ENCODE measurements at regions not wholly inside any gene's neighbourhood (a gene's known extent, or its start where the extent isn't known, plus 50 kb on each side); places are given as distances from the start of the nearest gene placed in this dataset.

DNA sequence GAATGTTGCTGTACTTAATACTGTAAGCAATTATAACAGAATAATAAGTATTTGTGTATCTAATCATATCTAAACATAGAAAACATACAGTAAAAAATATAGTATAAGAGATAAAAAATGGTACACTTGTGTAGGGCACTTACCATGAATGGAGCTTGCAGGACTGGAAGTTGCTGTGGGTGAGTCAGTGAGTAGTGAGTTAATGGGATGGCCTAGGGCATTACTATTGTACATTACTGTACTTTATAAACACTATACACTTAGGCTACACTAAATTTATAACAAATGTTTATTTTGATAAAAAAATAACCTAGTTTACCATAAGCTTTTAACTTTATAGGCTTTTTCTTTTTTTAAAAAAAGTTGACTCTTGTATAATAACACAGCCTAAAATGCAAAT is 1071.2 kb upstream of the SEL1L start:
- DNase-seq: no peak
- Histone ChIP-seq H3K27ac (no peak overlapping the region), H3K4me1 (ENCODE audit: insufficient read depth) (no peaks in the 10 kb centered on the region), H3K9me3 (no peaks in the 10 kb centered on the region), H3K36me3 (no peaks in the 10 kb centered on the region), H3K4me3 (no peak overlapping the region), H3K27me3 (no peaks in the 10 kb centered on the region)
- TF ChIP-seq POLR2A (IDR thresholded peaks at IDR 0.05): no peak
- no peak for TF ChIP-seq EP300 (IDR thresholded peaks at IDR 0.05)
- TF ChIP-seq, protein P1, sequence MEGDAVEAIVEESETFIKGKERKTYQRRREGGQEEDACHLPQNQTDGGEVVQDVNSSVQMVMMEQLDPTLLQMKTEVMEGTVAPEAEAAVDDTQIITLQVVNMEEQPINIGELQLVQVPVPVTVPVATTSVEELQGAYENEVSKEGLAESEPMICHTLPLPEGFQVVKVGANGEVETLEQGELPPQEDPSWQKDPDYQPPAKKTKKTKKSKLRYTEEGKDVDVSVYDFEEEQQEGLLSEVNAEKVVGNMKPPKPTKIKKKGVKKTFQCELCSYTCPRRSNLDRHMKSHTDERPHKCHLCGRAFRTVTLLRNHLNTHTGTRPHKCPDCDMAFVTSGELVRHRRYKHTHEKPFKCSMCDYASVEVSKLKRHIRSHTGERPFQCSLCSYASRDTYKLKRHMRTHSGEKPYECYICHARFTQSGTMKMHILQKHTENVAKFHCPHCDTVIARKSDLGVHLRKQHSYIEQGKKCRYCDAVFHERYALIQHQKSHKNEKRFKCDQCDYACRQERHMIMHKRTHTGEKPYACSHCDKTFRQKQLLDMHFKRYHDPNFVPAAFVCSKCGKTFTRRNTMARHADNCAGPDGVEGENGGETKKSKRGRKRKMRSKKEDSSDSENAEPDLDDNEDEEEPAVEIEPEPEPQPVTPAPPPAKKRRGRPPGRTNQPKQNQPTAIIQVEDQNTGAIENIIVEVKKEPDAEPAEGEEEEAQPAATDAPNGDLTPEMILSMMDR (IDR thresholded peaks at IDR 0.05): no peak
- intact Hi-C loops (cut with DNase I): loop anchor here in 1 of 4 donors (5.0 kb wide), 1 partner anchor 398 kb away; no protein-coding TSS in a partner anchor

DNA sequence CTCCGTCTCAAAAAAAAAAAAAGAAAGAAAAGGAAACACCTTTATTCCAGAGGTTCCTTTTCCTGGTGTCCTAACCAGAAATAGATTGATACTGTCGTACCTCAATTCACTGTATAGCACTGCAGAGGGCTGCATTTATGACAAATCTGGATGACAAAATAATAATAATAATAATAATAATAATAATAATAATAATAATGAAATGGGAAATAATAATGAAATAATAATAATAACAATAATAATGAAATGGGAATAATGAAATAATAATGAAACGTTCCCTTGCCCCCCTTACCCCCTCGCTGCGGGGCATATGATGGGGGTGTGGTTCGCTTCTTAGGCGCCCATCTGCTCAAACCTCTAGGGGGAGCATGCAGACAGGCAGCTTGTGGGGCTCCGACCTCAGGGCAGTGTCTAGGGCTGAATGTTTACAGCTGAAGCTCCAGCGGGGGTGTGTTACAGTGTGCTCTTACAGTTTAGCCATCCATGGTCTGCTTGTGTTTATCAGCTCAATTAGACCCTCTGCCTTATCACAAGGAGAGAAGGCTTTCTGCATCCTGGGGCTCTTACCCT is 1088.3 kb upstream of the SEL1L start:
- intact Hi-C loops (cut with DNase I): no loop called here
- Histone ChIP-seq H3K27ac (no peak overlapping the region), H3K4me3 (no peak overlapping the region), H3K36me3 (no peaks in the 10 kb centered on the region), H3K9me3 (no peaks in the 10 kb centered on the region), H3K4me1 (ENCODE audit: insufficient read depth) (no peaks in the 10 kb centered on the region), H3K27me3 (no peaks in the 10 kb centered on the region)
- 89 to 97% (median 95%) methylated on average over 9 of the region's 9 CpGs for WGBS, 3 donors
- DNase-seq: no peak
- TF ChIP-seq POLR2A (IDR thresholded peaks at IDR 0.05): no peak
- no peak for TF ChIP-seq EP300 (IDR thresholded peaks at IDR 0.05)
- TF ChIP-seq, protein P1 (IDR thresholded peaks at IDR 0.05): no peak

DNA sequence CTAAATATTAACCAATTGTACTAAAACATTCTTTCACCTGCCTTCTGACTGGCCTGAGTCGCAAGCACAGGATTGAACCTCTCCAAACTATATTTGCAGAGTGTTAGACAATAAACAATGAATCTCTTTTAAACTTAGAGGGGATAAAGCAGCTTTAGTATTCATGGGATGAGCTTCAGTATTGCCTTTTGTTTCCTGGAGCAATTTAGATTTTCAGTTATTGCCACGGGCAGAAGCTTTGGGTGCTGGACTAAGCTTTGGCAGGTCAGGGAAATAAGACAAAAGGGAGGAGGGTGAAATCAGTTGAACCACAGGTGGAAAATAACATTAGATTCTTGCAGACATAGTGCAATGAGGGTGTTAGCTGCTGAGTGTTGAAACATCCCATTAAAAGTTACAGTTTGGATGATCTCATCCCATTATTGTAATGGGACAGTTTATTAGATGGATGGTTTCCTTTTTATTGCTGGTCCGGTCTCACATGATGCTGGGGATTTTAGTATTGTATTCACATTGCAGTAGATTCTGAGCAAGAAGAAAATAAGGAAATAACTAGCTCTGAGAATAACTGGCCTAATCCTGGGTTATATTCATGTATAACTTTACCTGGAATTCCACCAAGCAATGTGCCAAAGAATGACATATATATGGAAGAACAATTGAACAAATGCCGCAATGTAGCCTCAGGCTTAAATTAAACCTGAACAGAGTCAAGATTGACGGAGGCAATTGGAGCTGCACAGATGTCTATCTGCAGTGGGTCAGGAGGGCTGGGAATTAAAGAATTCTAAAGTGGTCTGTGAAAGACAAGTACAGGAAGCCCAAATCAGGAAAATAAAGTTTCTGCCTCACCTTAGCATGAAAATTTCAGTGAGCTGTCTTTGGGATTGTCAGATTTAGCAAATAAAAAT is 1092.8 kb upstream of the SEL1L start:
- intact Hi-C loops (cut with DNase I): no loop called here
- 77 to 95% (median 84%) methylated on average over 5 of the region's 5 CpGs for WGBS, 3 donors

DNA sequence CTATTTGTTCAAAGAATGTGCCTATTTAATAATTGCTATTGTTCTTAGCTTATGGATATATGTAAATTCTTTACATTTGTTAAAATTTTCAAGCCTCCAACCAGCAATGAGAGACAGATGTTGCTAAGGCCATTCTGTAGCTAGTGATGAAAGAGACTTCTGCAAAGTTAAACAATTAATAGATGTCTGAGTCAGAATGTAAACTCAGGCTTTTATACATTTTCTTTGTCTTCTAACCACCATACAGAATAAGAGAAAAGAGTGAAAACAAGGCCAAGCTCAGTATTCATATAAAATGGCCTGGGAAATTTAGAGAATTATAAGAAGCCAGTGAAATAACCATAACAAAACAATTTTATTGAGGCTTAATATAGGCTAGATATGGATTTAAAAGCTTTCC is 1102.3 kb upstream of the SEL1L start:
- no peaks in the 10 kb centered on the region for H3K9me3 ChIP-seq
- TF ChIP-seq EP300 (IDR thresholded peaks at IDR 0.05) (no peak), POLR2A (IDR thresholded peaks at IDR 0.05) (no peak)
- TF ChIP-seq, protein P1 (IDR thresholded peaks at IDR 0.05): no peak
- intact Hi-C loops (cut with DNase I): no loop called here
- no peak for DNase-seq
- H3K4me1 ChIP-seq (ENCODE audit: insufficient read depth): no peaks in the 10 kb centered on the region
- no peaks in the 10 kb centered on the region for H3K36me3 ChIP-seq
- no peak overlapping the region for H3K27ac ChIP-seq
- H3K27me3 ChIP-seq: no peaks in the 10 kb centered on the region
- H3K4me3 ChIP-seq: no peak overlapping the region

More for the DNA sequence above, 1092.8 kb upstream of the SEL1L start:
- TF ChIP-seq, protein P1 (IDR thresholded peaks at IDR 0.05): no peak
- TF ChIP-seq EP300 (IDR thresholded peaks at IDR 0.05) (no peak), POLR2A (IDR thresholded peaks at IDR 0.05) (no peak)
- no peak overlapping the region for H3K4me3 ChIP-seq
- no peak overlapping the region for H3K27ac ChIP-seq
- DNase-seq: no peak
- no peaks in the 10 kb centered on the region for H3K4me1 ChIP-seq (ENCODE audit: insufficient read depth)
- H3K36me3 ChIP-seq: no peaks in the 10 kb centered on the region
- no peaks in the 10 kb centered on the region for H3K27me3 ChIP-seq
- no peaks in the 10 kb centered on the region for H3K9me3 ChIP-seq

Data from ovary (tissue), 7 donors.